AG09319 (cell line): ENCODE measurements at regions not wholly inside any gene's neighbourhood (a gene's known extent, or its start where the extent isn't known, plus 50 kb on each side); places are given as distances from the start of the nearest gene placed in this dataset.

Source experiments
- DNase-seq: peaks from one replicate; pipeline ENCODE4 v3.0.0-alpha.2; 2010; ENCODE audit warnings: low read depth; ENCODE audit errors: extremely low read depth
- TF ChIP-seq, protein P1 (sequence below): IDR thresholded peaks from 2 replicates; pipeline ENCODE4 v1.5.1; 2011; ENCODE audit warnings: low read depth, mild to moderate bottlenecking, inconsistent platforms, low read length, moderate library complexity

- DNase-seq, result no peak
- TF ChIP-seq, protein P1, sequence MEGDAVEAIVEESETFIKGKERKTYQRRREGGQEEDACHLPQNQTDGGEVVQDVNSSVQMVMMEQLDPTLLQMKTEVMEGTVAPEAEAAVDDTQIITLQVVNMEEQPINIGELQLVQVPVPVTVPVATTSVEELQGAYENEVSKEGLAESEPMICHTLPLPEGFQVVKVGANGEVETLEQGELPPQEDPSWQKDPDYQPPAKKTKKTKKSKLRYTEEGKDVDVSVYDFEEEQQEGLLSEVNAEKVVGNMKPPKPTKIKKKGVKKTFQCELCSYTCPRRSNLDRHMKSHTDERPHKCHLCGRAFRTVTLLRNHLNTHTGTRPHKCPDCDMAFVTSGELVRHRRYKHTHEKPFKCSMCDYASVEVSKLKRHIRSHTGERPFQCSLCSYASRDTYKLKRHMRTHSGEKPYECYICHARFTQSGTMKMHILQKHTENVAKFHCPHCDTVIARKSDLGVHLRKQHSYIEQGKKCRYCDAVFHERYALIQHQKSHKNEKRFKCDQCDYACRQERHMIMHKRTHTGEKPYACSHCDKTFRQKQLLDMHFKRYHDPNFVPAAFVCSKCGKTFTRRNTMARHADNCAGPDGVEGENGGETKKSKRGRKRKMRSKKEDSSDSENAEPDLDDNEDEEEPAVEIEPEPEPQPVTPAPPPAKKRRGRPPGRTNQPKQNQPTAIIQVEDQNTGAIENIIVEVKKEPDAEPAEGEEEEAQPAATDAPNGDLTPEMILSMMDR, result no peak
Measured at GRCh38 chr4:43243433-43244116, 351.1 kb downstream of the GRXCR1 start.

DNA sequence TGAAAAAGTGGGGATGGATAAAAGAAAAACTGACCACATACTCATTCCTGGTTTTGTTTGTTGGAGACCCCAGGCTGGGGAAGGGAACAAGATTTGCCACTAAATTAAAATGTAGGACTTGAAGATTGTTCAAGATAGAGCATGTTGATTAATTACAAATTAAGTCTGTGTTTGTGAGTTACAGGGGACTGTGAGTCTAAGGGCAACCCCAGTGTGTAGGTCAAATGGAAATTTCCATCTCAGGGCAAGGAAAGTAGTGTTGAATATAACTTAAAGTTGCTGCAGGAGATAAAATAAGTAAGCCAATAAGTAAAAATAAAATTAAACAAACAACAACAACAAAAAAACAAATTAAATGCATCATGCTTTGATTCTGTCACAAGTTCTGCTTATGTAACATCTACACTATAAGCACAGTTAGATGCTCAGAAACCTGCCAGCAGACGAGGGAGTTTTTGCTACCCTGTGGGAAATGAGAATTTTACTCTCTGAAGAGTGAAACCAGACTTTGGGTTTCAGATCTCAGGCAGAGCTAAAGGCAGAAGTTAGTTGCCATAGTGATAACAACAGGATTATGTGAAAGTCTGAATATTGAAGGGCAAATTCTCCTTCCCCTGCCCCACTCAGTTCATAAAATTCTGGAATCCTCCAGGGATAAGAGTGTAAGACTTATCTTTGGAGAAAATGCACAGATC, 352.3 kb downstream of the GRXCR1 start:
- TF ChIP-seq, protein P1, result no peak
- no peak for DNase-seq

DNA sequence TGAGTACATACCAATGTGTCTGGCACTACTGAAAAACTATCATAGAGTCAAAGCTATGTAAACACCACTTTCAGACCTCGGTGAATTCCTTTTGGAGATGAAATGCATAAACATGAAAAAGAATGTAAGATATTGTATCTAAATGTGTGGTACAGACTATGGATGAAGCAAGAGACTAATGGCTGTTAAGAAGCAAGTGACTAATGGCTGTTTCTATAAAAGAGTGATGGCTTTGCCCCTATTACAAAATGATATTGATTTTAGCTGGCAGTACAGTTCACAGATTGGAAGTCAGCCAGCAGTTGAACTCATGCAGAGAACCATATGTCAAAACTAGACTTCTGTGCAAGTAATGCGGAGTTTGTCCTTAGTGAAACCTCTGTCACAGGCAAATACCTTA, 359.3 kb downstream of the GRXCR1 start:
- TF ChIP-seq, protein P1, result no peak
- DNase-seq, result no peak

DNA sequence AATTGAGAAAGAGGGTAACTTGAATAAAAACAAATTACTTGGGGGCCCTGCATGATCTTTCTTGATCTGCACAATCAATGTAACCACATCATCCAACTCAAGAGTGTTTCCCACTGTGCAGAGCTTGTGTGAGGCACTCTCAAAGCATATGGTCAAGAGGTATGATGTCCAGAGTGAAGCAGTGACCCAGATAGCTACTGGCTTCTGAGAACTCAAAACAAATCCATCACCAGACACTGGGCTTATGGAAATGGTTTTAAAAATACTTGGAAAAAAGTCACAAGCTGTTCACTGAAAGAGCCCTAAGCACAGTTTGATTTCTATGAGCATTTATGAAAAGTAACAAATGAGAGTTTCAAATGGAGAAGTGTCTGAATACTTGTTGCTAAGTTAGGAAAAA, 361.0 kb downstream of the GRXCR1 start:
- no peak for DNase-seq
- TF ChIP-seq, protein P1, result no peak

- no peak for DNase-seq
- TF ChIP-seq, protein P1, result no peak
Measured at GRCh38 chr4:43264730-43265129, 372.2 kb downstream of the GRXCR1 start.

- DNase-seq, result no peak
- TF ChIP-seq, protein P1, result no peak
Measured at GRCh38 chr4:43271946-43272345, 379.4 kb downstream of the GRXCR1 start.

DNA sequence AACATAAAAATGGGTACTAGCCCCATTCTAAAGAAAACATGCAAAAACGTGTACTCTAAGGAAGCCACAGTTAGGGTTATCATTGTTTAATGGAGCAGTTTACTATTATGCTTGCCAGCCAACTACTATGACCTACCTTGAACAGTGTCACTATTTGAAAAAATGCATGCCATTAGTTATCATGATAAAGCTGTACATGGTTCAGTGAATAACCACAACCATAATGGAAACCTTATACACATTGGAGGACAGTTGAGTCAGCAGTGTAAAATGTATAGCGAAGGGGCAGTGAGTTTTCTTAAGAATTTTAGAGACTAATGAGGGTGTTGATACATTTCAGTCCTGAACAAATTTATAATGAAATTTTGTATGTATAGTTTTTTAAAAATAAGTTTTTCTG, 381.9 kb downstream of the GRXCR1 start:
- DNase-seq, result no peak
- TF ChIP-seq, protein P1, result no peak
